ENCODE measurements at regions not wholly inside any gene's neighbourhood (a gene's known extent, or its start where the extent isn't known, plus 50 kb on each side); places are given as distances from the start of the nearest gene placed in this dataset.
A peak's percentile ranks its signal among the peaks of the same experiment; 100 is the strongest.

GRCh38 chr17:12287953-12288352, 267.3 kb downstream of the MAP2K4 start:
- Histone ChIP-seq H3K4me3 (ENCODE audit: low read length in 2 of 2) (no peak overlapping the region), H3K9me3 (ENCODE audit: control insufficient read depth in 2 of 2, low read length in 2 of 2) (no peaks in the 10 kb centered on the region), H3K27ac (ENCODE audit: low read length) (no peak overlapping the region)

GRCh38 chr17:12290207-12290606, 269.5 kb downstream of the MAP2K4 start:
- Histone ChIP-seq H3K9me3 (ENCODE audit: control insufficient read depth in 2 of 2, low read length in 2 of 2) (no peaks in the 10 kb centered on the region), H3K27ac (ENCODE audit: low read length) (no peak overlapping the region)

More at GRCh38 chr17:12287953-12288352, 267.3 kb downstream of the MAP2K4 start:
- H3K27me3 ChIP-seq (ENCODE audit: control insufficient read depth in 1 of 2, insufficient read depth in 2 of 2, low read length in 2 of 2), result no peaks in the 10 kb centered on the region
- no peaks in the 10 kb centered on the region for H3K36me3 ChIP-seq (ENCODE audit: control insufficient read depth in 2 of 2, insufficient read depth in 2 of 2, low read length in 2 of 2)
- no peaks in the 10 kb centered on the region for H3K4me1 ChIP-seq (ENCODE audit: control insufficient read depth, insufficient read depth, low read length)
- no peak overlapping the region for H3K9ac ChIP-seq (ENCODE audit: low read length in 2 of 2)

GRCh38 chr17:12296209-12296625, 275.5 kb downstream of the MAP2K4 start:
- Histone ChIP-seq H3K36me3 (ENCODE audit: control insufficient read depth in 2 of 2, insufficient read depth in 2 of 2, low read length in 2 of 2) (no peaks in the 10 kb centered on the region), H3K27ac (ENCODE audit: low read length) (peak overlapping the region; percentile 46), H3K9ac (ENCODE audit: low read length in 2 of 2) (no peak overlapping the region), H3K4me1 (ENCODE audit: control insufficient read depth, insufficient read depth, low read length) (peaks cover 11% of the 10 kb centered on the region), H3K27me3 (ENCODE audit: control insufficient read depth in 1 of 2, insufficient read depth in 2 of 2, low read length in 2 of 2) (no peaks in the 10 kb centered on the region), H3K4me3 (ENCODE audit: low read length in 2 of 2) (peak overlapping the region in 1 of 2 donors; percentile 47), H3K9me3 (ENCODE audit: control insufficient read depth in 2 of 2, low read length in 2 of 2) (no peaks in the 10 kb centered on the region)

More at GRCh38 chr17:12290207-12290606, 269.5 kb downstream of the MAP2K4 start:
- no peaks in the 10 kb centered on the region for H3K4me1 ChIP-seq (ENCODE audit: control insufficient read depth, insufficient read depth, low read length)
- H3K4me3 ChIP-seq (ENCODE audit: low read length in 2 of 2), result no peak overlapping the region
- H3K36me3 ChIP-seq (ENCODE audit: control insufficient read depth in 2 of 2, insufficient read depth in 2 of 2, low read length in 2 of 2), result no peaks in the 10 kb centered on the region
- H3K27me3 ChIP-seq (ENCODE audit: control insufficient read depth in 1 of 2, insufficient read depth in 2 of 2, low read length in 2 of 2), result no peaks in the 10 kb centered on the region
- H3K9ac ChIP-seq (ENCODE audit: low read length in 2 of 2), result no peak overlapping the region

GRCh38 chr17:12301551-12301950, 280.9 kb downstream of the MAP2K4 start:
- H3K4me1 ChIP-seq (ENCODE audit: control insufficient read depth, insufficient read depth, low read length), result peaks cover 3% of the 10 kb centered on the region
- no peaks in the 10 kb centered on the region for H3K27me3 ChIP-seq (ENCODE audit: control insufficient read depth in 1 of 2, insufficient read depth in 2 of 2, low read length in 2 of 2)
- H3K9me3 ChIP-seq (ENCODE audit: control insufficient read depth in 2 of 2, low read length in 2 of 2), result no peaks in the 10 kb centered on the region
- no peak overlapping the region for H3K4me3 ChIP-seq (ENCODE audit: low read length in 2 of 2)
- no peak overlapping the region for H3K27ac ChIP-seq (ENCODE audit: low read length)
- no peak overlapping the region for H3K9ac ChIP-seq (ENCODE audit: low read length in 2 of 2)
- H3K36me3 ChIP-seq (ENCODE audit: control insufficient read depth in 2 of 2, insufficient read depth in 2 of 2, low read length in 2 of 2), result no peaks in the 10 kb centered on the region

GRCh38 chr17:12302711-12303110, 282.0 kb downstream of the MAP2K4 start:
- H3K9me3 ChIP-seq (ENCODE audit: control insufficient read depth in 2 of 2, low read length in 2 of 2), result no peaks in the 10 kb centered on the region
- H3K4me1 ChIP-seq (ENCODE audit: control insufficient read depth, insufficient read depth, low read length), result no peaks in the 10 kb centered on the region
- H3K27me3 ChIP-seq (ENCODE audit: control insufficient read depth in 1 of 2, insufficient read depth in 2 of 2, low read length in 2 of 2), result no peaks in the 10 kb centered on the region
- H3K9ac ChIP-seq (ENCODE audit: low read length in 2 of 2), result no peak overlapping the region
- no peak overlapping the region for H3K27ac ChIP-seq (ENCODE audit: low read length)
- H3K4me3 ChIP-seq (ENCODE audit: low read length in 2 of 2), result no peak overlapping the region
- H3K36me3 ChIP-seq (ENCODE audit: control insufficient read depth in 2 of 2, insufficient read depth in 2 of 2, low read length in 2 of 2), result no peaks in the 10 kb centered on the region

GRCh38 chr17:12310811-12311210, 290.1 kb downstream of the MAP2K4 start:
- no peak overlapping the region for H3K27ac ChIP-seq (ENCODE audit: low read length)
- H3K4me3 ChIP-seq (ENCODE audit: low read length in 2 of 2), result no peak overlapping the region
- H3K4me1 ChIP-seq (ENCODE audit: control insufficient read depth, insufficient read depth, low read length), result no peaks in the 10 kb centered on the region
- H3K27me3 ChIP-seq (ENCODE audit: control insufficient read depth in 1 of 2, insufficient read depth in 2 of 2, low read length in 2 of 2), result no peaks in the 10 kb centered on the region
- no peaks in the 10 kb centered on the region for H3K36me3 ChIP-seq (ENCODE audit: control insufficient read depth in 2 of 2, insufficient read depth in 2 of 2, low read length in 2 of 2)
- no peak overlapping the region for H3K9ac ChIP-seq (ENCODE audit: low read length in 2 of 2)
- no peaks in the 10 kb centered on the region for H3K9me3 ChIP-seq (ENCODE audit: control insufficient read depth in 2 of 2, low read length in 2 of 2)

- no peak overlapping the region for H3K27ac ChIP-seq (ENCODE audit: low read length)
- H3K9me3 ChIP-seq (ENCODE audit: control insufficient read depth in 2 of 2, low read length in 2 of 2), result no peaks in the 10 kb centered on the region
- H3K4me3 ChIP-seq (ENCODE audit: low read length in 2 of 2), result no peak overlapping the region
- H3K36me3 ChIP-seq (ENCODE audit: control insufficient read depth in 2 of 2, insufficient read depth in 2 of 2, low read length in 2 of 2), result no peaks in the 10 kb centered on the region
- no peaks in the 10 kb centered on the region for H3K4me1 ChIP-seq (ENCODE audit: control insufficient read depth, insufficient read depth, low read length)
- H3K27me3 ChIP-seq (ENCODE audit: control insufficient read depth in 1 of 2, insufficient read depth in 2 of 2, low read length in 2 of 2), result no peaks in the 10 kb centered on the region
- H3K9ac ChIP-seq (ENCODE audit: low read length in 2 of 2), result no peak overlapping the region
Observed at GRCh38 chr17:12312692-12313091, 292.0 kb downstream of the MAP2K4 start.

- Histone ChIP-seq H3K4me3 (ENCODE audit: low read length in 2 of 2) (no peak overlapping the region), H3K27me3 (ENCODE audit: control insufficient read depth in 1 of 2, insufficient read depth in 2 of 2, low read length in 2 of 2) (no peaks in the 10 kb centered on the region), H3K4me1 (ENCODE audit: control insufficient read depth, insufficient read depth, low read length) (no peaks in the 10 kb centered on the region), H3K27ac (ENCODE audit: low read length) (no peak overlapping the region), H3K36me3 (ENCODE audit: control insufficient read depth in 2 of 2, insufficient read depth in 2 of 2, low read length in 2 of 2) (no peaks in the 10 kb centered on the region), H3K9ac (ENCODE audit: low read length in 2 of 2) (no peak overlapping the region), H3K9me3 (ENCODE audit: control insufficient read depth in 2 of 2, low read length in 2 of 2) (no peaks in the 10 kb centered on the region)
Observed at GRCh38 chr17:12313786-12314185, 293.1 kb downstream of the MAP2K4 start.

GRCh38 chr17:12316021-12316420, 295.3 kb downstream of the MAP2K4 start:
- Histone ChIP-seq H3K27me3 (ENCODE audit: control insufficient read depth in 1 of 2, insufficient read depth in 2 of 2, low read length in 2 of 2) (no peaks in the 10 kb centered on the region), H3K4me3 (ENCODE audit: low read length in 2 of 2) (no peak overlapping the region), H3K9ac (ENCODE audit: low read length in 2 of 2) (no peak overlapping the region), H3K36me3 (ENCODE audit: control insufficient read depth in 2 of 2, insufficient read depth in 2 of 2, low read length in 2 of 2) (no peaks in the 10 kb centered on the region), H3K27ac (ENCODE audit: low read length) (no peak overlapping the region), H3K9me3 (ENCODE audit: control insufficient read depth in 2 of 2, low read length in 2 of 2) (no peaks in the 10 kb centered on the region), H3K4me1 (ENCODE audit: control insufficient read depth, insufficient read depth, low read length) (peaks cover 3% of the 10 kb centered on the region)

- no peaks in the 10 kb centered on the region for H3K36me3 ChIP-seq (ENCODE audit: control insufficient read depth in 2 of 2, insufficient read depth in 2 of 2, low read length in 2 of 2)
- no peaks in the 10 kb centered on the region for H3K9me3 ChIP-seq (ENCODE audit: control insufficient read depth in 2 of 2, low read length in 2 of 2)
- H3K9ac ChIP-seq (ENCODE audit: low read length in 2 of 2), result no peak overlapping the region
- H3K4me3 ChIP-seq (ENCODE audit: low read length in 2 of 2), result no peak overlapping the region
- H3K27ac ChIP-seq (ENCODE audit: low read length), result no peak overlapping the region
- peaks cover 3% of the 10 kb centered on the region for H3K4me1 ChIP-seq (ENCODE audit: control insufficient read depth, insufficient read depth, low read length)
- no peaks in the 10 kb centered on the region for H3K27me3 ChIP-seq (ENCODE audit: control insufficient read depth in 1 of 2, insufficient read depth in 2 of 2, low read length in 2 of 2)
Observed at GRCh38 chr17:12318571-12319266, 298.0 kb downstream of the MAP2K4 start.

GRCh38 chr17:12320286-12320685, 299.6 kb downstream of the MAP2K4 start:
- H3K4me1 ChIP-seq (ENCODE audit: control insufficient read depth, insufficient read depth, low read length), result peaks cover 3% of the 10 kb centered on the region
- peak overlapping the region; percentile 37 for H3K27ac ChIP-seq (ENCODE audit: low read length)

More at GRCh38 chr17:12320286-12320685, 299.6 kb downstream of the MAP2K4 start:
- Histone ChIP-seq H3K27me3 (ENCODE audit: control insufficient read depth in 1 of 2, insufficient read depth in 2 of 2, low read length in 2 of 2) (no peaks in the 10 kb centered on the region), H3K9ac (ENCODE audit: low read length in 2 of 2) (no peak overlapping the region), H3K4me3 (ENCODE audit: low read length in 2 of 2) (no peak overlapping the region), H3K9me3 (ENCODE audit: control insufficient read depth in 2 of 2, low read length in 2 of 2) (no peaks in the 10 kb centered on the region), H3K36me3 (ENCODE audit: control insufficient read depth in 2 of 2, insufficient read depth in 2 of 2, low read length in 2 of 2) (no peaks in the 10 kb centered on the region)
